Peyer's patch (tissue), 4 donors: ENCODE measurements at regions not wholly inside any gene's neighbourhood (a gene's known extent, or its start where the extent isn't known, plus 50 kb on each side); places are given as distances from the start of the nearest gene placed in this dataset.

Experiments used
- DNase-seq, 3 donors: peaks; one replicate each; pipeline ENCODE4 v3.0.0-alpha.2; 2017 to 2019
- H3K27ac ChIP-seq, 4 donors: fragments of 200-600 bp; sonication (generic); one replicate each; pipeline ENCODE4 v1.5.1; 2016 to 2019
- H3K27me3 ChIP-seq, 2 donors: fragments of 200-600 bp; sonication (generic); one replicate each; pipeline ENCODE4 v1.5.1; 2019
- H3K36me3 ChIP-seq, 3 donors: fragments of 200-600 bp; sonication (generic); one replicate each; pipeline ENCODE4 v1.5.1; 2016 to 2019
- H3K4me1 ChIP-seq, 4 donors: fragments of 200-600 bp; sonication (generic); one replicate each; pipeline ENCODE4 v1.5.1; 2016 to 2019
- H3K4me3 ChIP-seq, 4 donors: fragments of 200-600 bp; sonication (generic); 1 replicate in 3 of 4; 2 replicates in 1 of 4; pipeline ENCODE4 v1.5.1; 2016 to 2019; ENCODE audit warnings: mild to moderate bottlenecking in 1 of 4
- H3K9me3 ChIP-seq, 4 donors: fragments of 200-600 bp; sonication (generic); one replicate each; pipeline ENCODE4 v1.5.1; 2016 to 2019; ENCODE audit warnings: mild to moderate bottlenecking in 1 of 4
- POLR2A ChIP-seq, 2 donors: fragments of 450-650 bp; IDR thresholded peaks; one replicate each; pipeline ENCODE4 v1.5.1; 2017; ENCODE audit warnings: antibody characterized with exemption in 2 of 2, mild to moderate bottlenecking in 2 of 2, moderate library complexity in 2 of 2
- TF ChIP-seq, protein P1 (sequence below), 6 experiments: fragments of 450-650 bp in 4 of 6; fragments of 200-600 bp in 2 of 6; sonication (generic) in 1 of 6; IDR thresholded peaks; one replicate each; pipeline ENCODE4 v1.5.1; 2017 to 2019; ENCODE audit warnings: antibody characterized with exemption in 6 of 6, mild to moderate bottlenecking in 3 of 6, moderate library complexity in 1 of 6

DNA sequence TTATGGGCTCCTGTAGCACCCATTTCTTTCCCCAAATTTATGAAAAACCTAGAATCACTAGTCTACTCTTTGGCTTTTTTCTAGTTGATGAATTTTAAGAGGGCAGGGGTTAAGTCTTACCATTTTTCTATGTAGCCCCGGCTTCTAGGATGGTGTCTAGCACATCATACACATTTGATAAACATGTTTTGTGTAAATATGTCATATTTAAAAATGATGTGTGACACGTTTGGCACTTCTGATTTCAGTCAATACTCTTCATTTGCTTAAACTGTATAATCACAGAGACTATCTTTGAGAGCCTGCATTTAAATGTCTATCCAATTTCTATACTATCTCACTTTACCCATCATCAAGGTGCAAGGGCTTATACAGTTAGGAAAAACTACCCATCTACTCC lies 331.1 kb downstream of the TDRD15 start:
- no peak overlapping the region for H3K27ac ChIP-seq
- H3K4me3 ChIP-seq = no peak overlapping the region
- TF ChIP-seq, protein P1, sequence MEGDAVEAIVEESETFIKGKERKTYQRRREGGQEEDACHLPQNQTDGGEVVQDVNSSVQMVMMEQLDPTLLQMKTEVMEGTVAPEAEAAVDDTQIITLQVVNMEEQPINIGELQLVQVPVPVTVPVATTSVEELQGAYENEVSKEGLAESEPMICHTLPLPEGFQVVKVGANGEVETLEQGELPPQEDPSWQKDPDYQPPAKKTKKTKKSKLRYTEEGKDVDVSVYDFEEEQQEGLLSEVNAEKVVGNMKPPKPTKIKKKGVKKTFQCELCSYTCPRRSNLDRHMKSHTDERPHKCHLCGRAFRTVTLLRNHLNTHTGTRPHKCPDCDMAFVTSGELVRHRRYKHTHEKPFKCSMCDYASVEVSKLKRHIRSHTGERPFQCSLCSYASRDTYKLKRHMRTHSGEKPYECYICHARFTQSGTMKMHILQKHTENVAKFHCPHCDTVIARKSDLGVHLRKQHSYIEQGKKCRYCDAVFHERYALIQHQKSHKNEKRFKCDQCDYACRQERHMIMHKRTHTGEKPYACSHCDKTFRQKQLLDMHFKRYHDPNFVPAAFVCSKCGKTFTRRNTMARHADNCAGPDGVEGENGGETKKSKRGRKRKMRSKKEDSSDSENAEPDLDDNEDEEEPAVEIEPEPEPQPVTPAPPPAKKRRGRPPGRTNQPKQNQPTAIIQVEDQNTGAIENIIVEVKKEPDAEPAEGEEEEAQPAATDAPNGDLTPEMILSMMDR (IDR thresholded peaks at IDR 0.05) = no peak
- no peak for TF ChIP-seq POLR2A (IDR thresholded peaks at IDR 0.05)
- H3K9me3 ChIP-seq = no peaks in the 10 kb centered on the region
- H3K36me3 ChIP-seq = no peaks in the 10 kb centered on the region
- DNase-seq = no peak
- H3K4me1 ChIP-seq = no peaks in the 10 kb centered on the region
- H3K27me3 ChIP-seq = no peaks in the 10 kb centered on the region

DNA sequence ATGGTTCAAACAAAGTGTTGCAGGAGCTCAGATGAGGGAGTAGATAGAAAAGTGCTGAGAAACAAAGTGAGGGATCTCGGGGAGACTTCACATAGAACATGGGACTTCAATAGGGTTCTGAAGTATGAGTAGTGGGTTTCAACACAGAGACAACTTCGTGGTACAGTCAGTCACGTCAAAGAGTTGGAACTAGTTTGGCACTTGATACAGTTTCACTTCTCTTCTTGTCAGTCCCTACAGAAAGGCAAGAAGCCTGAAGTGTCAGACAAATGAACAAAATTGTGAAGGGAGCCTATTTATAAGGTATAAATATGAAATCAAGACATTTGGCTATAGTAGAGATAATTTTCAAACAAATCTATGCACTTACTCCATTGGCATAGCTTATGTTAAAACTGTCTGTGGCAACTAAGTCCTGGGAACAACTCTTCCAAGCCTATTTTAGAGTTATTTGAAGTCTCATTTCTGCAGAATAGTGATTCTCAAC lies 338.0 kb downstream of the TDRD15 start:
- H3K27ac ChIP-seq = no peak overlapping the region
- no peak overlapping the region for H3K4me3 ChIP-seq
- H3K4me1 ChIP-seq = no peaks in the 10 kb centered on the region
- H3K9me3 ChIP-seq = peaks cover 0 to under 1% (median 0%) of the 10 kb centered on the region in 4 donors
- H3K27me3 ChIP-seq = no peaks in the 10 kb centered on the region
- TF ChIP-seq POLR2A (IDR thresholded peaks at IDR 0.05) = no peak
- TF ChIP-seq, protein P1 (IDR thresholded peaks at IDR 0.05) = no peak
- no peak for DNase-seq
- no peaks in the 10 kb centered on the region for H3K36me3 ChIP-seq

DNA sequence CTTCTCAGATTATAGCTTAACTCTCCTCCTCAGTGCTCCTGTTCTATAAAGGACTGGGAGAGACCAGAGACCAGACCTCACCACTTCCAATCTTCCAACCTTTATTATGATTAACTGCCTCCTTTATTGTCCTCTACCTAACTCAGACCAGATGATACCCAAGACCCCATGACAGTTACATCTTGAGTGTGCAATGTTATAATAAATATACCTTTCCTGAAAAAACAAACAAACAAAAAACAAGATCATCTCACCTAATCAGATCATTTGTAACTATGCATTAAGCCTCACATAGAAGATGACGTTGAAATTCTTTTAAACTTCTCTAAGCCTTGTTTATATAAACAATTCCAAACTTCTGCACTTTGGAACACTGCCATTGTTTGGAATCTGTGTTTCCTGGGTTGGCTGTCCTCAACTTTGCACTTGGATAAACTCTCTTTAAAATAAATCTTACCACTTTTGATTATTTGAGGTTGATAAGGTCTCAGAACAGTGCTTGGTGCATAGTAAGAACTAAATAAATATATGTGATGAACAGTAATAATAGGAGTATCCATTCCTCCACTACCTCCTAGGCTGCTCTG lies 342.7 kb downstream of the TDRD15 start:
- Histone ChIP-seq H3K4me1 (no peaks in the 10 kb centered on the region), H3K4me3 (no peak overlapping the region), H3K27me3 (no peaks in the 10 kb centered on the region), H3K36me3 (no peaks in the 10 kb centered on the region), H3K27ac (no peak overlapping the region), H3K9me3 (peaks cover 0 to 3% (median 0%) of the 10 kb centered on the region in 4 donors)
- TF ChIP-seq, protein P1 (IDR thresholded peaks at IDR 0.05) = no peak
- TF ChIP-seq POLR2A (IDR thresholded peaks at IDR 0.05) = no peak
- no peak for DNase-seq

DNA sequence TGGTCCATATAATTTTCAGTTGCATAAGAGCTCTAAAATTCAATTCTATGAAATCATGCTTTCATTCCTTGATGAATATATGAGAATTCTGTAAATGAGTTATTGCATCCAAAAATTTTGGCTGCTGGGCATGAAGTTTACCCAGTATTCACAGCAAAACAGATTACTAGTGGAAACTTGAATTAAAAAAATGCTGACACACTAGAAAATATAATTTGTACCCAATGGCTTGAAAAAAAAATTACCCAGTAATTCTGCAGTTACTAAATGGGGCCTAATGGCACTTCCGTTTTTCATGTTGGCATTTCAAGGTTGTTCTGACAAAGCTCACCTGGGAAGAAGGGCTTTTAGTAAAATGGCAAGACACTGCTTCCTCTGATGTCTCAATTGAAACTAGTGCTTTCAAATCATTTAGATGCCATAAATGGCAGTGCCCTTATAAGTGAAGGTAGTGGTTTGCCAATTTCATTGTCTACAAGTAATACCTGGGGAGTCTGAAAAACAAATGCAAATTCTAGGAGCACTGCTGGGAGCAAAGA lies 343.6 kb downstream of the TDRD15 start:
- H3K9me3 ChIP-seq = peaks cover 0 to 3% (median 0%) of the 10 kb centered on the region in 4 donors
- no peak for DNase-seq
- H3K27me3 ChIP-seq = no peaks in the 10 kb centered on the region
- no peak for TF ChIP-seq POLR2A (IDR thresholded peaks at IDR 0.05)
- TF ChIP-seq, protein P1 (IDR thresholded peaks at IDR 0.05) = no peak
- no peak overlapping the region for H3K4me3 ChIP-seq
- H3K4me1 ChIP-seq = no peaks in the 10 kb centered on the region
- no peak overlapping the region for H3K27ac ChIP-seq
- H3K36me3 ChIP-seq = no peaks in the 10 kb centered on the region

DNA sequence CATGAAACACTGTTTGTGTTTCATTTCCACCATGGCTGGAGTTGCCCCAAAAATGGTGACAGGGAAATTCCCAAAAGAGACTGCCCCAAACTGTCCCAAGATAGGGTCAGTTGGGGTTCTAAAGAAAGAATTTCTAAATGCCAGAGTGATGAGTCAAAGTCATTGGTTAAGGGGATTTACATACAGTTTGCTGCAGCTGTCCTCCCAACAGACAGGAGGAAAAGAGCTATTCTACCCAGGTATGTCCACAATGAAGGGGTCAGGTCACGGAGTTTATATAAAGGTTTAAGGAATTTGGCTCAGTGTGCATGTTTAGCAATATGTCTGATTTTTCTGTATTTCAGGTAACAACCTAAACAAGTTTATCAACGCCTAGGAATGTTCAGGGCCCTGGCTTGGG lies 344.1 kb downstream of the TDRD15 start:
- no peaks in the 10 kb centered on the region for H3K4me1 ChIP-seq
- no peaks in the 10 kb centered on the region for H3K36me3 ChIP-seq
- TF ChIP-seq POLR2A (IDR thresholded peaks at IDR 0.05) = no peak
- TF ChIP-seq, protein P1 (IDR thresholded peaks at IDR 0.05) = no peak
- H3K27ac ChIP-seq = no peak overlapping the region
- H3K27me3 ChIP-seq = no peaks in the 10 kb centered on the region
- H3K4me3 ChIP-seq = no peak overlapping the region
- DNase-seq = no peak
- H3K9me3 ChIP-seq = peaks cover 0 to 3% (median 0%) of the 10 kb centered on the region in 4 donors
